Caco-2 (cell line): ENCODE measurements at regions not wholly inside any gene's neighbourhood (a gene's known extent, or its start where the extent isn't known, plus 50 kb on each side); places are given as distances from the start of the nearest gene placed in this dataset.

ENCODE experiments used
- BruUV-seq: library from RNA; stranded (reverse); fragments of 400-500 nt; replicated peaks from 2 replicates; lab custom pipeline; 2021; lab: Mats Ljungman, UMichigan
- CTCF ChIA-PET: fragments of 300-600 bp; sonication (Branson Sonifier 250); formaldehyde crosslinking; loops from one replicate; lab custom pipeline; 2022; ENCODE audit warnings: antibody characterized with exemption; lab: Charles Lee
- POLR2A ChIA-PET: fragments of 300-600 bp; sonication (Branson Sonifier 250); formaldehyde crosslinking; loops from one replicate; lab custom pipeline; 2022; ENCODE audit warnings: antibody characterized with exemption; lab: Charles Lee
- DNase-seq, 2 experiments: peaks; one replicate each; pipeline versions ENCODE4 v3.0.0 to v3.0.0-alpha.2; 2020 to 2022
- H3K27me3 ChIP-seq: replicated peaks from 2 replicates; pipeline ENCODE4 v1.6.0; 2011; ENCODE audit warnings: low read length; ENCODE audit not compliant: control insufficient read depth, insufficient read depth
- H3K36me3 ChIP-seq: 2 replicates; pipeline ENCODE4 v1.5.1; 2011; ENCODE audit warnings: low read length; ENCODE audit not compliant: control insufficient read depth, insufficient read depth
- H3K4me1 ChIP-seq: fragments of 250-450 bp; sonication (Bioruptor Pico); 2 replicates; pipeline ENCODE4 v1.5.1; 2020; ENCODE audit warnings: mild to moderate bottlenecking
- H3K4me3 ChIP-seq: 2 replicates; pipeline ENCODE4 v1.5.1; 2011; ENCODE audit warnings: low read depth, mild to moderate bottlenecking, control low read depth, low read length
- H3K9me3 ChIP-seq: fragments of 250-450 bp; sonication (Bioruptor Pico); 2 replicates; pipeline ENCODE4 v1.5.1; 2020; ENCODE audit warnings: mild to moderate bottlenecking, moderate library complexity
- H3K27ac Mint-ChIP-seq: one replicate; pipeline ENCODE4 v1.8.0; 2022; ENCODE audit warnings: mixed read lengths; ENCODE audit not compliant: unreplicated experiment
- H3K27me3 Mint-ChIP-seq: one replicate; pipeline ENCODE4 v1.8.0; 2022; ENCODE audit warnings: mixed read lengths; ENCODE audit not compliant: insufficient read depth, unreplicated experiment
- H3K36me3 Mint-ChIP-seq: one replicate; pipeline ENCODE4 v1.8.0; 2022; ENCODE audit warnings: mild to moderate bottlenecking, mixed read lengths; ENCODE audit not compliant: insufficient read depth, unreplicated experiment
- H3K4me1 Mint-ChIP-seq: one replicate; pipeline ENCODE4 v1.8.0; 2022; ENCODE audit warnings: low read depth, mixed read lengths; ENCODE audit not compliant: unreplicated experiment
- H3K4me3 Mint-ChIP-seq: one replicate; pipeline ENCODE4 v1.8.0; 2022; ENCODE audit warnings: mild to moderate bottlenecking, moderate library complexity, mixed read lengths; ENCODE audit not compliant: unreplicated experiment
- H3K9me3 Mint-ChIP-seq: one replicate; pipeline ENCODE4 v1.8.0; 2022; ENCODE audit warnings: mixed read lengths; ENCODE audit not compliant: unreplicated experiment
- intact Hi-C: fragments of 100-400 bp; cut with micrococcal nuclease; formaldehyde crosslinking; loops from one replicate; pipeline ENCODE4 v1.10.0; 2022; ENCODE audit not compliant: unreplicated experiment
- TF ChIP-seq, protein P1 (sequence below), 2 experiments: fragments of 200-600 bp in 1 of 2; IDR thresholded peaks; 1 replicate in 1 of 2; 2 replicates in 1 of 2; pipeline versions ENCODE4 v1.5.1 to v1.8.0; 2011 to 2022; ENCODE audit warnings: antibody characterized with exemption in 1 of 2, control low read depth in 1 of 2, inconsistent platforms in 1 of 2, low read depth in 1 of 2, low read length in 1 of 2, mild to moderate bottlenecking in 1 of 2, moderate library complexity in 1 of 2; ENCODE audit not compliant: insufficient read depth in 1 of 2, severe bottlenecking in 1 of 2, unreplicated experiment in 1 of 2

- Mint-ChIP-seq H3K27me3 (no peaks in the 10 kb centered on the region), H3K36me3 (no peaks in the 10 kb centered on the region), H3K9me3 (no peaks in the 10 kb centered on the region), H3K27ac (no peak overlapping the region), H3K4me3 (no peak overlapping the region), H3K4me1 (no peaks in the 10 kb centered on the region)
- TF ChIP-seq, protein P1, sequence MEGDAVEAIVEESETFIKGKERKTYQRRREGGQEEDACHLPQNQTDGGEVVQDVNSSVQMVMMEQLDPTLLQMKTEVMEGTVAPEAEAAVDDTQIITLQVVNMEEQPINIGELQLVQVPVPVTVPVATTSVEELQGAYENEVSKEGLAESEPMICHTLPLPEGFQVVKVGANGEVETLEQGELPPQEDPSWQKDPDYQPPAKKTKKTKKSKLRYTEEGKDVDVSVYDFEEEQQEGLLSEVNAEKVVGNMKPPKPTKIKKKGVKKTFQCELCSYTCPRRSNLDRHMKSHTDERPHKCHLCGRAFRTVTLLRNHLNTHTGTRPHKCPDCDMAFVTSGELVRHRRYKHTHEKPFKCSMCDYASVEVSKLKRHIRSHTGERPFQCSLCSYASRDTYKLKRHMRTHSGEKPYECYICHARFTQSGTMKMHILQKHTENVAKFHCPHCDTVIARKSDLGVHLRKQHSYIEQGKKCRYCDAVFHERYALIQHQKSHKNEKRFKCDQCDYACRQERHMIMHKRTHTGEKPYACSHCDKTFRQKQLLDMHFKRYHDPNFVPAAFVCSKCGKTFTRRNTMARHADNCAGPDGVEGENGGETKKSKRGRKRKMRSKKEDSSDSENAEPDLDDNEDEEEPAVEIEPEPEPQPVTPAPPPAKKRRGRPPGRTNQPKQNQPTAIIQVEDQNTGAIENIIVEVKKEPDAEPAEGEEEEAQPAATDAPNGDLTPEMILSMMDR (IDR thresholded peaks at IDR 0.05; ENCODE audit: insufficient read depth in 1 of 2, low read depth in 1 of 2, low read length in 1 of 2, severe bottlenecking in 1 of 2, unreplicated experiment in 1 of 2): no peak
- ChIA-PET POLR2A (no interaction called here), CTCF (interaction anchor here (0.6 kb wide), 1 partner anchor 26 kb away, joined by 3 read pairs; no protein-coding TSS in a partner anchor)
- intact Hi-C loops: no loop called here
- no peak for DNase-seq
- H3K4me1 ChIP-seq: no peaks in the 10 kb centered on the region
- no peaks in the 10 kb centered on the region for H3K27me3 ChIP-seq
- H3K4me3 ChIP-seq: no peak overlapping the region
- H3K36me3 ChIP-seq: no peaks in the 10 kb centered on the region
- no TSS peak for BruUV-seq
- no peaks in the 10 kb centered on the region for H3K9me3 ChIP-seq
These were observed 280.9 kb upstream of the STXBP5 start for GRCh38 chr6:146923205-146923833.

- DNase-seq: no peak
- BruUV-seq: no TSS peak
- Histone ChIP-seq H3K4me3 (no peak overlapping the region), H3K9me3 (no peaks in the 10 kb centered on the region), H3K27me3 (no peaks in the 10 kb centered on the region), H3K4me1 (no peaks in the 10 kb centered on the region), H3K36me3 (no peaks in the 10 kb centered on the region)
- Mint-ChIP-seq H3K9me3 (no peaks in the 10 kb centered on the region), H3K27ac (no peak overlapping the region), H3K4me1 (no peaks in the 10 kb centered on the region), H3K27me3 (no peaks in the 10 kb centered on the region), H3K4me3 (no peak overlapping the region), H3K36me3 (no peaks in the 10 kb centered on the region)
- ChIA-PET CTCF (no interaction called here), POLR2A (no interaction called here)
- intact Hi-C loops: no loop called here
- TF ChIP-seq, protein P1 (IDR thresholded peaks at IDR 0.05; ENCODE audit: insufficient read depth in 1 of 2, low read depth in 1 of 2, low read length in 1 of 2, severe bottlenecking in 1 of 2, unreplicated experiment in 1 of 2): no peak
These were observed 278.4 kb upstream of the STXBP5 start for GRCh38 chr6:146925846-146926245.

DNA sequence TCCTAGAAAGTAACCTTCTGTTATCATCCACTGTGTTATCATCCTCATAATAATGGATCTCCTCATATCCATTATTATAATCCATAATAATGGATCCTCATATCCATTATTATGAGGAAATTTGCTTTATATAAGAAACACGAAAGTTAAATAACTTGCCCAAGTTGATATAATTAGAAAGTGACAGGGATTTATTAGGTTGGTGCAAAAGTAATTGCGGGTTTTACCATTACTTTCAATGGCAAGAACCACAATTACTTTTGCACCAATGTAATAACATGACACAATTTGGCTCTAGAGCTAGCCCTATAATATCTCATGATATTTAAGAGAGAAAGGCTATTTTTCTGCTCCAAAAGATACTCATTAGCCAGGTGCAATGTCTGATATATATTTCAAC lies 275.7 kb upstream of the STXBP5 start:
- Histone ChIP-seq H3K36me3 (no peaks in the 10 kb centered on the region), H3K4me1 (no peaks in the 10 kb centered on the region), H3K4me3 (no peak overlapping the region), H3K9me3 (no peaks in the 10 kb centered on the region), H3K27me3 (no peaks in the 10 kb centered on the region)
- ChIA-PET POLR2A (no interaction called here), CTCF (no interaction called here)
- TF ChIP-seq, protein P1 (IDR thresholded peaks at IDR 0.05; ENCODE audit: insufficient read depth in 1 of 2, low read depth in 1 of 2, low read length in 1 of 2, severe bottlenecking in 1 of 2, unreplicated experiment in 1 of 2): no peak
- H3K4me1 Mint-ChIP-seq: no peaks in the 10 kb centered on the region
- no peak overlapping the region for H3K4me3 Mint-ChIP-seq
- H3K36me3 Mint-ChIP-seq: no peaks in the 10 kb centered on the region
- H3K27ac Mint-ChIP-seq: no peak overlapping the region
- DNase-seq: no peak
- BruUV-seq: no TSS peak
- H3K9me3 Mint-ChIP-seq: no peaks in the 10 kb centered on the region
- no peaks in the 10 kb centered on the region for H3K27me3 Mint-ChIP-seq
- intact Hi-C loops: no loop called here
